NB4 (cell line): ENCODE measurements at regions not wholly inside any gene's neighbourhood (a gene's known extent, or its start where the extent isn't known, plus 50 kb on each side); places are given as distances from the start of the nearest gene placed in this dataset.

Experiments used
- DNase-seq: peaks from one replicate; pipeline ENCODE4 v3.0.0; 2010; ENCODE audit warnings: low read depth
- H3K4me3 ChIP-seq: one replicate; pipeline ENCODE4 v1.5.1; 2011; ENCODE audit warnings: mild to moderate bottlenecking, low read depth, low read length, moderate library complexity
- CTCF ChIP-seq: IDR thresholded peaks from one replicate; pipeline ENCODE4 v1.5.1; 2012; ENCODE audit warnings: low read depth, low read length
- MYC ChIP-seq: IDR thresholded peaks from 2 replicates; pipeline ENCODE4 v1.6.1; 2011; ENCODE audit warnings: low read depth, low read length
- POLR2A ChIP-seq: IDR thresholded peaks from 2 replicates; pipeline ENCODE4 v1.6.1; 2011; ENCODE audit warnings: mild to moderate bottlenecking; ENCODE audit not compliant: insufficient read length; ENCODE audit errors: extremely low read depth
- TF ChIP-seq, protein P1 (sequence below): IDR thresholded peaks from 2 replicates; pipeline ENCODE4 v1.6.1; 2011; ENCODE audit warnings: low read depth, low read length

- TF ChIP-seq CTCF: no peak
- H3K4me3 ChIP-seq: no peak overlapping the region
- DNase-seq: no peak
Observed at GRCh38 chr9:115313545-115313944, 195.6 kb upstream of the TNC start.

DNA sequence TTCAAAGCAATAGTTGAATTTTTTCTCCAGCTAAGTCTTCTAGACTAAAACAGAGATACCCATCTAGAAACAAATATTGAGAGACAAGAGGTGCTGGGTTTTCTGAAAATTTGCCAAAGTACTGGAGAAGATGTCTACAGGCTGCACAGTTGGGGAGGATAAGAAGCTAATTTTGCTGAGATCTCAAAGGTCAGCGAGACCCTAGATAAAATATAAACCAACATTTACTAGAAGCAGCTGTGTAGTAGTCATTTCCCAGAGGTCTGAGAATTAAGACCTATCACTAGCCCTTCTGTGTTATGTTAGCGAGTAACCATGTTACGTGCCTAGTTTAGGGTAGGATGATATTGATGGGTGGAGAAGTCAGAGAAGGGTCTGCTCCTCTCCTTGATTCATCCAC is 208.5 kb upstream of the TNC start:
- no peak for DNase-seq
- no peak overlapping the region for H3K4me3 ChIP-seq
- TF ChIP-seq MYC (no peak), POLR2A (no peak), CTCF (no peak)
- TF ChIP-seq, protein P1, sequence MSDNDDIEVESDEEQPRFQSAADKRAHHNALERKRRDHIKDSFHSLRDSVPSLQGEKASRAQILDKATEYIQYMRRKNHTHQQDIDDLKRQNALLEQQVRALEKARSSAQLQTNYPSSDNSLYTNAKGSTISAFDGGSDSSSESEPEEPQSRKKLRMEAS: no peak

- TF ChIP-seq MYC: no peak
- TF ChIP-seq, protein P1: no peak
- no peak for TF ChIP-seq POLR2A
- TF ChIP-seq CTCF: no peak
- H3K4me3 ChIP-seq: no peak overlapping the region
- DNase-seq: no peak
Observed at GRCh38 chr9:115327436-115328122, 209.6 kb upstream of the TNC start.

DNA sequence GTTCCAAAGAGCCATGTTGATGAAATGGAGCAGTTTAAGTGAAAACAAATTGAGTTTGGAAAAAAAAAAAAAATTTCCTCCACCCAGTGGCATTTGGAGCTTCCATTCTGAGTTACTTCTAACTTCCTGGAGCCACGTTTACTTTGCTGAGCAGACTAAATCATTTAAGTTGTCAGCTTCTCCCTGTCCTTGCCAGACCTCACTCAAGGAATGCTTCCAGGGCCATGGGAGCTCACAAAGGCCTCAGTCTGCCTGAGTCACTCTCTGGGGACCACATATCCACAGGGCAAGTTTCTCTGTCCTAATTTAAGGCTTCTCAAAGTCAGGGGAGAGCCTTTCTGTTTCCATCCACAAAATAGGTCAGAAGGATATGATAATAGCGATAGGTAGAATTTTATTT is 210.3 kb upstream of the TNC start:
- DNase-seq: no peak
- no peak for TF ChIP-seq CTCF
- TF ChIP-seq, protein P1: no peak
- TF ChIP-seq POLR2A: no peak
- TF ChIP-seq MYC: no peak
- no peak overlapping the region for H3K4me3 ChIP-seq

DNA sequence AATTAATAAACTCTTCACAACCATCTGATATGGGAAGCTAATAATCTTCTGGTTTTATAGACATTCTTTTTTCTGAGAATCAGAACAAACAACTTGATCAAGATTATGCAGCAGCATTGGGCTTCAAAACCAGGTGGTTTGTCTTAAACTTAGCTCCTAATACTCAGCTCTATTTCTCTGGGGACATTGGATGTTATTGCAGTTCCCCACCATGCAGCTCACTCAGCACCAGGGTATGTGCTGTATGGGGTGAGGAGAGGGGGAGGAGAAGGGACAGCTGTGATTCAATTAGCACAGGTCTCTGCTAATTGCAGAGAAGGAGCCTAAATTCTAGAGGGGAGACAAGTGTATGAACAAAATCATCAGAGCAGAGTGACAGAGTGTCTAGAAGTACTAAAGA is 210.7 kb upstream of the TNC start:
- DNase-seq: no peak
- H3K4me3 ChIP-seq: no peak overlapping the region
- no peak for TF ChIP-seq MYC
- TF ChIP-seq CTCF: no peak
- no peak for TF ChIP-seq POLR2A
- TF ChIP-seq, protein P1: no peak
